ENCODE measurements at regions not wholly inside any gene's neighbourhood (a gene's known extent, or its start where the extent isn't known, plus 50 kb on each side); places are given as distances from the start of the nearest gene placed in this dataset.

- TF ChIP-seq, protein P1, sequence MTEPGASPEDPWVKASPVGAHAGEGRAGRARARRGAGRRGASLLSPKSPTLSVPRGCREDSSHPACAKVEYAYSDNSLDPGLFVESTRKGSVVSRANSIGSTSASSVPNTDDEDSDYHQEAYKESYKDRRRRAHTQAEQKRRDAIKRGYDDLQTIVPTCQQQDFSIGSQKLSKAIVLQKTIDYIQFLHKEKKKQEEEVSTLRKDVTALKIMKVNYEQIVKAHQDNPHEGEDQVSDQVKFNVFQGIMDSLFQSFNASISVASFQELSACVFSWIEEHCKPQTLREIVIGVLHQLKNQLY (CRISPR knock-in tag; IDR thresholded peaks at IDR 0.05): no peak
- no peak for TF ChIP-seq CREB1 (CRISPR knock-in tag; IDR thresholded peaks at IDR 0.05)
- TF ChIP-seq, protein P2, sequence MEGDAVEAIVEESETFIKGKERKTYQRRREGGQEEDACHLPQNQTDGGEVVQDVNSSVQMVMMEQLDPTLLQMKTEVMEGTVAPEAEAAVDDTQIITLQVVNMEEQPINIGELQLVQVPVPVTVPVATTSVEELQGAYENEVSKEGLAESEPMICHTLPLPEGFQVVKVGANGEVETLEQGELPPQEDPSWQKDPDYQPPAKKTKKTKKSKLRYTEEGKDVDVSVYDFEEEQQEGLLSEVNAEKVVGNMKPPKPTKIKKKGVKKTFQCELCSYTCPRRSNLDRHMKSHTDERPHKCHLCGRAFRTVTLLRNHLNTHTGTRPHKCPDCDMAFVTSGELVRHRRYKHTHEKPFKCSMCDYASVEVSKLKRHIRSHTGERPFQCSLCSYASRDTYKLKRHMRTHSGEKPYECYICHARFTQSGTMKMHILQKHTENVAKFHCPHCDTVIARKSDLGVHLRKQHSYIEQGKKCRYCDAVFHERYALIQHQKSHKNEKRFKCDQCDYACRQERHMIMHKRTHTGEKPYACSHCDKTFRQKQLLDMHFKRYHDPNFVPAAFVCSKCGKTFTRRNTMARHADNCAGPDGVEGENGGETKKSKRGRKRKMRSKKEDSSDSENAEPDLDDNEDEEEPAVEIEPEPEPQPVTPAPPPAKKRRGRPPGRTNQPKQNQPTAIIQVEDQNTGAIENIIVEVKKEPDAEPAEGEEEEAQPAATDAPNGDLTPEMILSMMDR (IDR thresholded peaks at IDR 0.05): no peak
- TF ChIP-seq ZNF416 (CRISPR knock-in tag; IDR thresholded peaks at IDR 0.05): no peak
- TF ChIP-seq ZBTB21 (CRISPR knock-in tag; IDR thresholded peaks at IDR 0.05; ENCODE audit: borderline replicate concordance): no peak
These were observed 415.9 kb downstream of the EPHA4 start for GRCh38 chr2:221156062-221156734.

Measured in WTC11 (cell line).